HUES48 (cell line): ENCODE measurements at regions not wholly inside any gene's neighbourhood (a gene's known extent, or its start where the extent isn't known, plus 50 kb on each side); places are given as distances from the start of the nearest gene placed in this dataset.

Experiments
- H3K27ac ChIP-seq: one replicate; pipeline ENCODE4 v1.7.0; 2013; ENCODE audit warnings: low read depth, low read length, inconsistent platforms
- H3K27me3 ChIP-seq: 2 replicates; pipeline ENCODE4 v1.6.1; 2013; ENCODE audit warnings: mild to moderate bottlenecking, low read length; ENCODE audit not compliant: control insufficient read depth, insufficient read depth
- H3K36me3 ChIP-seq: 2 replicates; pipeline ENCODE4 v1.6.1; 2013; ENCODE audit warnings: low read length; ENCODE audit not compliant: control insufficient read depth, insufficient read depth
- H3K4me1 ChIP-seq: 2 replicates; pipeline ENCODE4 v1.6.1; 2013; ENCODE audit warnings: mild to moderate bottlenecking, low read length; ENCODE audit not compliant: control insufficient read depth, insufficient read depth
- H3K4me3 ChIP-seq: 2 replicates; pipeline ENCODE4 v1.5.1; 2013; ENCODE audit warnings: mild to moderate bottlenecking, low read depth, low read length
- H3K9ac ChIP-seq: 2 replicates; pipeline ENCODE4 v1.6.1; 2013; ENCODE audit warnings: mild to moderate bottlenecking, low read depth, low read length, moderate library complexity
- H3K9me3 ChIP-seq: 2 replicates; pipeline ENCODE4 v1.6.1; 2013; ENCODE audit warnings: low read length; ENCODE audit not compliant: control insufficient read depth, insufficient read depth

GRCh38 chr12:111033281-111034082 lies 113.1 kb upstream of the MYL2 start:
- Histone ChIP-seq H3K4me1 (peaks cover 37% of the 10 kb centered on the region), H3K27me3 (peaks cover 44% of the 10 kb centered on the region), H3K4me3 (peak overlapping the region; percentile 84), H3K9me3 (no peaks in the 10 kb centered on the region), H3K36me3 (no peaks in the 10 kb centered on the region), H3K9ac (no peak overlapping the region), H3K27ac (peak overlapping the region; percentile 12)

GRCh38 chr12:111032591-111032919 lies 112.2 kb upstream of the MYL2 start:
- Histone ChIP-seq H3K27me3 (peaks cover 43% of the 10 kb centered on the region), H3K9ac (no peak overlapping the region), H3K4me3 (peak overlapping the region; percentile 25; the same call in 1 of the 2 replicates), H3K36me3 (no peaks in the 10 kb centered on the region), H3K4me1 (peaks cover 37% of the 10 kb centered on the region), H3K27ac (no peak overlapping the region), H3K9me3 (no peaks in the 10 kb centered on the region)

- Histone ChIP-seq H3K27ac (no peak overlapping the region), H3K4me1 (peaks cover 33% of the 10 kb centered on the region), H3K9me3 (no peaks in the 10 kb centered on the region), H3K4me3 (no peak overlapping the region), H3K36me3 (no peaks in the 10 kb centered on the region), H3K9ac (no peak overlapping the region), H3K27me3 (peaks cover 43% of the 10 kb centered on the region)
Observed at GRCh38 chr12:111031916-111032590, 111.7 kb upstream of the MYL2 start.

GRCh38 chr12:111030800-111031199 lies 110.4 kb upstream of the MYL2 start:
- H3K9ac ChIP-seq = no peak overlapping the region
- H3K4me3 ChIP-seq = no peak overlapping the region
- peaks cover 22% of the 10 kb centered on the region for H3K4me1 ChIP-seq
- no peaks in the 10 kb centered on the region for H3K36me3 ChIP-seq
- H3K27me3 ChIP-seq = peaks cover 39% of the 10 kb centered on the region
- H3K27ac ChIP-seq = no peak overlapping the region
- H3K9me3 ChIP-seq = no peaks in the 10 kb centered on the region

- Histone ChIP-seq H3K36me3 (no peaks in the 10 kb centered on the region), H3K9me3 (no peaks in the 10 kb centered on the region), H3K27me3 (peaks cover 32% of the 10 kb centered on the region; the same call in 1 of the 2 replicates), H3K4me1 (peaks cover 20% of the 10 kb centered on the region), H3K4me3 (no peak overlapping the region), H3K9ac (no peak overlapping the region), H3K27ac (no peak overlapping the region)
Observed at GRCh38 chr12:111029732-111030131, 109.4 kb upstream of the MYL2 start.

GRCh38 chr12:111029305-111029704 lies 108.9 kb upstream of the MYL2 start:
- no peak overlapping the region for H3K27ac ChIP-seq
- no peak overlapping the region for H3K9ac ChIP-seq
- H3K4me3 ChIP-seq = no peak overlapping the region
- H3K36me3 ChIP-seq = no peaks in the 10 kb centered on the region
- peaks cover 32% of the 10 kb centered on the region; the same call in 1 of the 2 replicates for H3K27me3 ChIP-seq
- H3K9me3 ChIP-seq = no peaks in the 10 kb centered on the region
- peaks cover 20% of the 10 kb centered on the region for H3K4me1 ChIP-seq

- H3K4me1 ChIP-seq = peaks cover 20% of the 10 kb centered on the region
- no peak overlapping the region for H3K9ac ChIP-seq
- H3K9me3 ChIP-seq = no peaks in the 10 kb centered on the region
- H3K4me3 ChIP-seq = no peak overlapping the region
- H3K36me3 ChIP-seq = no peaks in the 10 kb centered on the region
- H3K27ac ChIP-seq = no peak overlapping the region
- peaks cover 32% of the 10 kb centered on the region; the same call in 1 of the 2 replicates for H3K27me3 ChIP-seq
Observed at GRCh38 chr12:111028830-111029229, 108.5 kb upstream of the MYL2 start.

GRCh38 chr12:111027431-111027830 lies 107.1 kb upstream of the MYL2 start:
- Histone ChIP-seq H3K36me3 (no peaks in the 10 kb centered on the region), H3K4me3 (no peak overlapping the region), H3K9me3 (no peaks in the 10 kb centered on the region), H3K27me3 (peaks cover 28% of the 10 kb centered on the region; the same call in 1 of the 2 replicates), H3K4me1 (peaks cover 15% of the 10 kb centered on the region), H3K9ac (no peak overlapping the region), H3K27ac (no peak overlapping the region)

- Histone ChIP-seq H3K4me1 (peaks cover 12% of the 10 kb centered on the region), H3K36me3 (no peaks in the 10 kb centered on the region), H3K27me3 (peaks cover 17% of the 10 kb centered on the region; the same call in 1 of the 2 replicates), H3K27ac (no peak overlapping the region), H3K9me3 (no peaks in the 10 kb centered on the region), H3K9ac (no peak overlapping the region), H3K4me3 (no peak overlapping the region)
Observed at GRCh38 chr12:111025792-111026430, 105.5 kb upstream of the MYL2 start.

GRCh38 chr12:111025301-111025700 lies 104.9 kb upstream of the MYL2 start:
- Histone ChIP-seq H3K27ac (no peak overlapping the region), H3K4me3 (no peak overlapping the region), H3K36me3 (no peaks in the 10 kb centered on the region), H3K27me3 (peaks cover 17% of the 10 kb centered on the region; the same call in 1 of the 2 replicates), H3K9ac (no peak overlapping the region), H3K9me3 (no peaks in the 10 kb centered on the region), H3K4me1 (peaks cover 6% of the 10 kb centered on the region)
